HepG2 (cell line): ENCODE measurements at regions not wholly inside any gene's neighbourhood (a gene's known extent, or its start where the extent isn't known, plus 50 kb on each side); places are given as distances from the start of the nearest gene placed in this dataset.

ENCODE experiments used
- ATAC-seq: fragments of 200-7000 bp; cut with Tn5 transposase; 3 replicates; pipeline ENCODE4 v1.9.1; 2020; ENCODE audit warnings: mild to moderate bottlenecking, moderate library complexity
- BruUV-seq: library from RNA; stranded (reverse); fragments of 400-500 nt; replicated peaks from 2 replicates; lab custom pipeline; 2021; lab: Mats Ljungman, UMichigan
- CTCF ChIA-PET: fragments of 300-600 bp; formaldehyde crosslinking; extraction: SDS; loops from one replicate; lab custom pipeline; 2021; ENCODE audit warnings: low total read pairs, inconsistent platforms, low intra/inter-chr PET ratio; lab: Yijun Ruan, JAX
- POLR2A ChIA-PET: fragments of 350-600 bp; sonication (Branson Sonifier 250); formaldehyde crosslinking; loops from one replicate; lab custom pipeline; 2020; ENCODE audit warnings: antibody characterized with exemption, inconsistent platforms; lab: Yijun Ruan, JAX
- DNase-seq: peaks from one replicate; pipeline ENCODE4 v3.0.0-alpha.2; 2015; ENCODE audit warnings: low spot score
- FAIRE-seq: peaks from 3 replicates; lab custom pipeline; 2011; peaks lifted over from hg19 to GRCh38; lab: Jason Lieb, UNC
- H2AFZ ChIP-seq: one replicate; pipeline ENCODE4 v1.6.1; 2011; ENCODE audit warnings: low read length, inconsistent platforms
- H3K27ac ChIP-seq: fragments of 300-600 bp; 3 replicates; pipeline ENCODE4 v1.8.0; 2011; ENCODE audit warnings: mixed run types, mild to moderate bottlenecking, mixed read lengths, low read length, inconsistent platforms; ENCODE audit not compliant: insufficient read depth; ENCODE audit errors: extremely low read length
- H3K27me3 ChIP-seq, 2 experiments: fragments of 200-600 bp in 1 of 2; 2 replicates in 1 of 2; 3 replicates in 1 of 2; pipeline versions ENCODE4 v1.6.0 to v1.8.0; 2011; ENCODE audit warnings: low read length in 2 of 2, mild to moderate bottlenecking in 2 of 2, moderate library complexity in 2 of 2, inconsistent platforms in 1 of 2; ENCODE audit not compliant: insufficient read depth in 2 of 2, control insufficient read depth in 1 of 2
- H3K36me3 ChIP-seq, 2 experiments: fragments of 200-600 bp in 1 of 2; replicated peaks in 1 of 2; 2 replicates in 1 of 2; 3 replicates in 1 of 2; pipeline versions ENCODE4 v1.5.1 to v1.8.0; 2011; ENCODE audit warnings: low read length in 2 of 2, inconsistent platforms in 1 of 2; ENCODE audit not compliant: insufficient read depth in 2 of 2, control insufficient read depth in 1 of 2
- H3K4me1 ChIP-seq: 2 replicates; pipeline ENCODE4 v1.5.1; 2012; ENCODE audit warnings: low read length, inconsistent platforms; ENCODE audit not compliant: insufficient read depth
- H3K4me2 ChIP-seq: 2 replicates; pipeline ENCODE4 v1.6.0; 2011; ENCODE audit warnings: low read depth, low read length, inconsistent platforms
- H3K4me3 ChIP-seq, 3 experiments: fragments of 200-600 bp in 1 of 3; sonication (generic), shearing (Covaris generic) in 1 of 3; replicated peaks in 1 of 3; 2 replicates each; pipeline ENCODE4 v1.5.1; 2011 to 2016; ENCODE audit warnings: low read length in 3 of 3, inconsistent platforms in 2 of 3, low read depth in 2 of 3, mild to moderate bottlenecking in 2 of 3, control low read depth in 1 of 3, mixed read lengths in 1 of 3; ENCODE audit not compliant: insufficient read depth in 1 of 3
- H3K79me2 ChIP-seq: one replicate; pipeline ENCODE4 v1.6.1; 2011; ENCODE audit warnings: low read length, inconsistent platforms; ENCODE audit not compliant: insufficient read depth
- H3K9ac ChIP-seq: 2 replicates; pipeline ENCODE4 v1.6.0; 2011; ENCODE audit warnings: mild to moderate bottlenecking, low read depth, low read length, inconsistent platforms; ENCODE audit not compliant: insufficient read depth
- H3K9me3 ChIP-seq: 2 replicates; pipeline ENCODE4 v1.5.1; 2012; ENCODE audit warnings: mild to moderate bottlenecking, low read length
- H4K20me1 ChIP-seq: 2 replicates; pipeline ENCODE4 v1.6.0; 2011; ENCODE audit warnings: inconsistent platforms, mild to moderate bottlenecking, low read length, moderate library complexity; ENCODE audit not compliant: insufficient read depth
- GATA4 ChIP-seq: sonication (generic); IDR thresholded peaks from 2 replicates; pipeline ENCODE4 v1.6.1; 2016; ENCODE audit warnings: antibody characterized with exemption, low read depth, borderline replicate concordance
- KLF11 ChIP-seq: IDR thresholded peaks from 2 replicates; pipeline ENCODE4 v1.6.1; 2016; ENCODE audit warnings: missing compliant biosample characterization
- ZBTB8A ChIP-seq: sonication (generic); formaldehyde crosslinking; IDR thresholded peaks from 2 replicates; pipeline ENCODE4 v1.4.0; 2020; ENCODE audit warnings: mild to moderate bottlenecking, low read depth, missing genetic modification reagents, borderline replicate concordance
- ZNF530 ChIP-seq: sonication (generic); formaldehyde crosslinking; IDR thresholded peaks from 2 replicates; pipeline ENCODE4 v1.5.0; 2020; ENCODE audit warnings: low read depth, mild to moderate bottlenecking, missing genetic modification reagents
- WGBS: methylation state at CpG from one replicate; pipeline ENCODE4 v1.1.6; 2017; ENCODE audit warnings: low lambda C conversion rate; 5-methylcytosine and 5-hydroxymethylcytosine counted together
- in situ Hi-C: cut with HindIII; loops from 2 replicates; pipeline ENCODE4 v1.10.0; 2017; ENCODE audit warnings: low pct_unique_long_range_greater_than_20kb; ENCODE audit not compliant: extremely low pct_ligation_motif_present
- intact Hi-C: fragments of 100-400 bp; cut with micrococcal nuclease; formaldehyde crosslinking; loops from one replicate; pipeline ENCODE4 v1.10.0; 2022; ENCODE audit not compliant: unreplicated experiment
- TF ChIP-seq, protein P1 (sequence below), 2 experiments: sonication (generic) in 1 of 2; formaldehyde crosslinking in 1 of 2; IDR thresholded peaks; 2 replicates each; pipeline versions ENCODE4 v1.4.0 to v1.6.1; 2018 to 2020; ENCODE audit warnings: missing genetic modification reagents in 2 of 2, borderline replicate concordance in 1 of 2, low read depth in 1 of 2, mild to moderate bottlenecking in 1 of 2, missing biosample characterization in 1 of 2
- TF ChIP-seq, protein P2 (sequence below): sonication (generic); formaldehyde crosslinking; IDR thresholded peaks from 2 replicates; pipeline ENCODE4 v1.5.0; 2020; ENCODE audit warnings: missing genetic modification reagents
- TF ChIP-seq, protein P3 (sequence below): sonication (generic); formaldehyde crosslinking; IDR thresholded peaks from 2 replicates; pipeline ENCODE4 v1.4.0; 2020; ENCODE audit warnings: missing genetic modification reagents
- TF ChIP-seq, protein P4 (sequence below): IDR thresholded peaks from 2 replicates; pipeline ENCODE4 v1.4.0; 2020; ENCODE audit warnings: mild to moderate bottlenecking, missing genetic modification reagents
- TF ChIP-seq, protein P5 (sequence below): sonication (generic); formaldehyde crosslinking; IDR thresholded peaks from 2 replicates; pipeline ENCODE4 v1.8.0; 2022; ENCODE audit warnings: mild to moderate bottlenecking, missing genetic modification reagents
- TF ChIP-seq, protein P6 (sequence below): sonication (generic); formaldehyde crosslinking; IDR thresholded peaks from 2 replicates; pipeline ENCODE4 v1.5.1; 2020; ENCODE audit warnings: missing genetic modification reagents, mild to moderate bottlenecking, borderline replicate concordance

DNA sequence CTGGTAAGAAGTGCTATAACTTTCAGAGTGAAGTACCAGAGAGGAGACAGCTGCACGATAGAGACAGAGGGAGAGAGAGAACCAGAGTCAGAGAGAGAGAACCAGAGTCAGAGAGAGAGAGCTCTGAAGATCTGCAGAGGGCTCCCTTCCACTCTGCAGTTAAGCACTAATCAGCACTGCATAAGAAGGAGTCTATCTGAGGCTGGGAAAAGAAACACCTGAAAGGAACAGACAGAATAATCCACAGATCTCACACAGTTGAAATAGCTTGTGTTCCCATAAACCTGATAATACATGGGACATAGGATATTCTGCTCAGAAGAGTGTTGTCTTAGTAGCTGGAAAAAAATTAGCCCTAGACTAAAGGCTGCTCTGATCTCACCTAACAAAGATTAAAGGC, 87.6 kb downstream of the CFAP44 start (continued):
- TF ChIP-seq, protein P1, sequence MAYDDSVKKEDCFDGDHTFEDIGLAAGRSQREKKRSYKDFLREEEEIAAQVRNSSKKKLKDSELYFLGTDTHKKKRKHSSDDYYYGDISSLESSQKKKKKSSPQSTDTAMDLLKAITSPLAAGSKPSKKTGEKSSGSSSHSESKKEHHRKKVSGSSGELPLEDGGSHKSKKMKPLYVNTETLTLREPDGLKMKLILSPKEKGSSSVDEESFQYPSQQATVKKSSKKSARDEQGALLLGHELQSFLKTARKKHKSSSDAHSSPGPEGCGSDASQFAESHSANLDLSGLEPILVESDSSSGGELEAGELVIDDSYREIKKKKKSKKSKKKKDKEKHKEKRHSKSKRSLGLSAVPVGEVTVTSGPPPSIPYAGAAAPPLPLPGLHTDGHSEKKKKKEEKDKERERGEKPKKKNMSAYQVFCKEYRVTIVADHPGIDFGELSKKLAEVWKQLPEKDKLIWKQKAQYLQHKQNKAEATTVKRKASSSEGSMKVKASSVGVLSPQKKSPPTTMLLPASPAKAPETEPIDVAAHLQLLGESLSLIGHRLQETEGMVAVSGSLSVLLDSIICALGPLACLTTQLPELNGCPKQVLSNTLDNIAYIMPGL (CRISPR knock-in tag; IDR thresholded peaks at IDR 0.05; ENCODE audit: borderline replicate concordance in 1 of 2, low read depth in 1 of 2), result no peak
- TF ChIP-seq, protein P2, sequence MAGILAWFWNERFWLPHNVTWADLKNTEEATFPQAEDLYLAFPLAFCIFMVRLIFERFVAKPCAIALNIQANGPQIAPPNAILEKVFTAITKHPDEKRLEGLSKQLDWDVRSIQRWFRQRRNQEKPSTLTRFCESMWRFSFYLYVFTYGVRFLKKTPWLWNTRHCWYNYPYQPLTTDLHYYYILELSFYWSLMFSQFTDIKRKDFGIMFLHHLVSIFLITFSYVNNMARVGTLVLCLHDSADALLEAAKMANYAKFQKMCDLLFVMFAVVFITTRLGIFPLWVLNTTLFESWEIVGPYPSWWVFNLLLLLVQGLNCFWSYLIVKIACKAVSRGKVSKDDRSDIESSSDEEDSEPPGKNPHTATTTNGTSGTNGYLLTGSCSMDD (CRISPR knock-in tag), result no peak

DNA sequence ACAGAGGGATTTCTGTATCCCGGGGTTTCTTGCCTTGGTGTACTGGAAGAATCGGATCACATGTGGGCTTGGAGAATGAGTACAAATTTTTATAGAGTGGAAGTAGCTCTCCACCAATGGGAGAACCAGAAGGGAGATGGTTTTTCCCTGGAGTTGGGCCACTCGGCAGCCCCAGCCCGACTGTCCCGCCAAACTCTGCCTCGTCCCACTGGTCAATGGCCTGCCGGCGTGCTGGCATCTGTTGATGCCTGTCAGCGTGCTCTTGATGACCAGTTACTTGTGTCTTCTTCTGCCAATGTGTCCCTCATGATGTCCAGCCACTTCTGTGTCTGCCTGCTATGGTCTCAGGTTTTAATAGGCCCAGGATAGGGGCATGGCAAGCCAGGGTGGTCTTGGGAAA, 100.5 kb downstream of the CFAP44 start:
- Histone ChIP-seq H3K36me3 (no peaks in the 10 kb centered on the region), H3K27me3 (no peaks in the 10 kb centered on the region; a peak in 1 of 5 replicates), H3K27ac (no peak overlapping the region), H3K4me3 (no peak overlapping the region), H3K4me1 (no peaks in the 10 kb centered on the region), H3K9me3 (no peaks in the 10 kb centered on the region), H3K9ac (no peak overlapping the region), H4K20me1 (no peaks in the 10 kb centered on the region), H2AFZ (no peak overlapping the region), H3K79me2 (no peaks in the 10 kb centered on the region), H3K4me2 (no peak overlapping the region)
- 79% methylated on average over 9 of the region's 9 CpGs for WGBS
- no TSS peak for BruUV-seq
- FAIRE-seq (no peak), ATAC-seq (no peak), DNase-seq (no peak)
- ChIA-PET CTCF (no interaction called here), POLR2A (no interaction called here)
- in situ Hi-C loops, result no loop called here
- intact Hi-C loops, result no loop called here
- TF ChIP-seq, protein P3, sequence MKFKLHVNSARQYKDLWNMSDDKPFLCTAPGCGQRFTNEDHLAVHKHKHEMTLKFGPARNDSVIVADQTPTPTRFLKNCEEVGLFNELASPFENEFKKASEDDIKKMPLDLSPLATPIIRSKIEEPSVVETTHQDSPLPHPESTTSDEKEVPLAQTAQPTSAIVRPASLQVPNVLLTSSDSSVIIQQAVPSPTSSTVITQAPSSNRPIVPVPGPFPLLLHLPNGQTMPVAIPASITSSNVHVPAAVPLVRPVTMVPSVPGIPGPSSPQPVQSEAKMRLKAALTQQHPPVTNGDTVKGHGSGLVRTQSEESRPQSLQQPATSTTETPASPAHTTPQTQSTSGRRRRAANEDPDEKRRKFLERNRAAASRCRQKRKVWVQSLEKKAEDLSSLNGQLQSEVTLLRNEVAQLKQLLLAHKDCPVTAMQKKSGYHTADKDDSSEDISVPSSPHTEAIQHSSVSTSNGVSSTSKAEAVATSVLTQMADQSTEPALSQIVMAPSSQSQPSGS (CRISPR knock-in tag), result no peak
- TF ChIP-seq, protein P4, sequence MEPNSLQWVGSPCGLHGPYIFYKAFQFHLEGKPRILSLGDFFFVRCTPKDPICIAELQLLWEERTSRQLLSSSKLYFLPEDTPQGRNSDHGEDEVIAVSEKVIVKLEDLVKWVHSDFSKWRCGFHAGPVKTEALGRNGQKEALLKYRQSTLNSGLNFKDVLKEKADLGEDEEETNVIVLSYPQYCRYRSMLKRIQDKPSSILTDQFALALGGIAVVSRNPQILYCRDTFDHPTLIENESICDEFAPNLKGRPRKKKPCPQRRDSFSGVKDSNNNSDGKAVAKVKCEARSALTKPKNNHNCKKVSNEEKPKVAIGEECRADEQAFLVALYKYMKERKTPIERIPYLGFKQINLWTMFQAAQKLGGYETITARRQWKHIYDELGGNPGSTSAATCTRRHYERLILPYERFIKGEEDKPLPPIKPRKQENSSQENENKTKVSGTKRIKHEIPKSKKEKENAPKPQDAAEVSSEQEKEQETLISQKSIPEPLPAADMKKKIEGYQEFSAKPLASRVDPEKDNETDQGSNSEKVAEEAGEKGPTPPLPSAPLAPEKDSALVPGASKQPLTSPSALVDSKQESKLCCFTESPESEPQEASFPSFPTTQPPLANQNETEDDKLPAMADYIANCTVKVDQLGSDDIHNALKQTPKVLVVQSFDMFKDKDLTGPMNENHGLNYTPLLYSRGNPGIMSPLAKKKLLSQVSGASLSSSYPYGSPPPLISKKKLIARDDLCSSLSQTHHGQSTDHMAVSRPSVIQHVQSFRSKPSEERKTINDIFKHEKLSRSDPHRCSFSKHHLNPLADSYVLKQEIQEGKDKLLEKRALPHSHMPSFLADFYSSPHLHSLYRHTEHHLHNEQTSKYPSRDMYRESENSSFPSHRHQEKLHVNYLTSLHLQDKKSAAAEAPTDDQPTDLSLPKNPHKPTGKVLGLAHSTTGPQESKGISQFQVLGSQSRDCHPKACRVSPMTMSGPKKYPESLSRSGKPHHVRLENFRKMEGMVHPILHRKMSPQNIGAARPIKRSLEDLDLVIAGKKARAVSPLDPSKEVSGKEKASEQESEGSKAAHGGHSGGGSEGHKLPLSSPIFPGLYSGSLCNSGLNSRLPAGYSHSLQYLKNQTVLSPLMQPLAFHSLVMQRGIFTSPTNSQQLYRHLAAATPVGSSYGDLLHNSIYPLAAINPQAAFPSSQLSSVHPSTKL (CRISPR knock-in tag), result no peak
- TF ChIP-seq KLF11 (CRISPR knock-in tag) (no peak), ZBTB8A (CRISPR knock-in tag) (no peak), GATA4 (no peak), ZNF530 (CRISPR knock-in tag) (no peak)
- TF ChIP-seq, protein P5, sequence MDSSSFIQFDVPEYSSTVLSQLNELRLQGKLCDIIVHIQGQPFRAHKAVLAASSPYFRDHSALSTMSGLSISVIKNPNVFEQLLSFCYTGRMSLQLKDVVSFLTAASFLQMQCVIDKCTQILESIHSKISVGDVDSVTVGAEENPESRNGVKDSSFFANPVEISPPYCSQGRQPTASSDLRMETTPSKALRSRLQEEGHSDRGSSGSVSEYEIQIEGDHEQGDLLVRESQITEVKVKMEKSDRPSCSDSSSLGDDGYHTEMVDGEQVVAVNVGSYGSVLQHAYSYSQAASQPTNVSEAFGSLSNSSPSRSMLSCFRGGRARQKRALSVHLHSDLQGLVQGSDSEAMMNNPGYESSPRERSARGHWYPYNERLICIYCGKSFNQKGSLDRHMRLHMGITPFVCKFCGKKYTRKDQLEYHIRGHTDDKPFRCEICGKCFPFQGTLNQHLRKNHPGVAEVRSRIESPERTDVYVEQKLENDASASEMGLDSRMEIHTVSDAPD (CRISPR knock-in tag), result no peak
- TF ChIP-seq, protein P6, sequence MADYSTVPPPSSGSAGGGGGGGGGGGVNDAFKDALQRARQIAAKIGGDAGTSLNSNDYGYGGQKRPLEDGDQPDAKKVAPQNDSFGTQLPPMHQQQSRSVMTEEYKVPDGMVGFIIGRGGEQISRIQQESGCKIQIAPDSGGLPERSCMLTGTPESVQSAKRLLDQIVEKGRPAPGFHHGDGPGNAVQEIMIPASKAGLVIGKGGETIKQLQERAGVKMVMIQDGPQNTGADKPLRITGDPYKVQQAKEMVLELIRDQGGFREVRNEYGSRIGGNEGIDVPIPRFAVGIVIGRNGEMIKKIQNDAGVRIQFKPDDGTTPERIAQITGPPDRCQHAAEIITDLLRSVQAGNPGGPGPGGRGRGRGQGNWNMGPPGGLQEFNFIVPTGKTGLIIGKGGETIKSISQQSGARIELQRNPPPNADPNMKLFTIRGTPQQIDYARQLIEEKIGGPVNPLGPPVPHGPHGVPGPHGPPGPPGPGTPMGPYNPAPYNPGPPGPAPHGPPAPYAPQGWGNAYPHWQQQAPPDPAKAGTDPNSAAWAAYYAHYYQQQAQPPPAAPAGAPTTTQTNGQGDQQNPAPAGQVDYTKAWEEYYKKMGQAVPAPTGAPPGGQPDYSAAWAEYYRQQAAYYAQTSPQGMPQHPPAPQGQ (CRISPR knock-in tag), result no peak
